Hepatocyte (in vitro differentiated cells): ENCODE measurements at regions not wholly inside any gene's neighbourhood (a gene's known extent, or its start where the extent isn't known, plus 50 kb on each side); places are given as distances from the start of the nearest gene placed in this dataset.

Experiments used
- EZH2 ChIP-seq: fragments of 200-600 bp; sonication (generic); IDR thresholded peaks from 2 replicates; pipeline ENCODE4 v1.6.1; 2016; ENCODE audit warnings: antibody characterized with exemption, mild to moderate bottlenecking, borderline replicate concordance
- EZH2phosphoT487 ChIP-seq: fragments of 200-600 bp; sonication (generic); IDR thresholded peaks from one replicate; pipeline ENCODE4 v1.6.1; 2018; ENCODE audit warnings: antibody characterized with exemption, mild to moderate bottlenecking, low read depth, moderate library complexity; ENCODE audit not compliant: unreplicated experiment, severe bottlenecking
- TF ChIP-seq, protein P1 (sequence below): fragments of 200-600 bp; sonication (generic); IDR thresholded peaks from 2 replicates; pipeline ENCODE4 v1.5.1; 2016; ENCODE audit warnings: antibody characterized with exemption, mild to moderate bottlenecking; ENCODE audit not compliant: poor library complexity

DNA sequence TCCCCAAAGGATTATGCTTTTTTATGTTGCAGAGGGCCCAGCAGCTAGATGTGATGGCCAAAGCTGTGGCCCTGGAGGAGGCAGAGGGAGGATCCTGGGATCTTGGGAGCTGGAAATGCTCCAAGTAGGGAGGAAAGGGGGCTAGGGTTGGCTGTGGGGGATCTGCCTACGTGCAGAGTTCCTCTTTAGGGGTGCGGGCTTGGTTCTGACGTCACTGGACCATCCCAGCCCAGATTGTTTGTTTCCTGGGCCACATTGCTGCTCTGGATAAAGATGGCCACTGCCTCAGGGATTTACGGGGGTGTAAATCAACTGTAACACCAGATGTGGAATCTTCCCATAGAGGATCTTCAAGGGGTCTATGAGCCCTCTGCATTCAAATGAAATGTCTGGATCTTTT is 110.3 kb upstream of the SYT13 start:
- TF ChIP-seq, protein P1, sequence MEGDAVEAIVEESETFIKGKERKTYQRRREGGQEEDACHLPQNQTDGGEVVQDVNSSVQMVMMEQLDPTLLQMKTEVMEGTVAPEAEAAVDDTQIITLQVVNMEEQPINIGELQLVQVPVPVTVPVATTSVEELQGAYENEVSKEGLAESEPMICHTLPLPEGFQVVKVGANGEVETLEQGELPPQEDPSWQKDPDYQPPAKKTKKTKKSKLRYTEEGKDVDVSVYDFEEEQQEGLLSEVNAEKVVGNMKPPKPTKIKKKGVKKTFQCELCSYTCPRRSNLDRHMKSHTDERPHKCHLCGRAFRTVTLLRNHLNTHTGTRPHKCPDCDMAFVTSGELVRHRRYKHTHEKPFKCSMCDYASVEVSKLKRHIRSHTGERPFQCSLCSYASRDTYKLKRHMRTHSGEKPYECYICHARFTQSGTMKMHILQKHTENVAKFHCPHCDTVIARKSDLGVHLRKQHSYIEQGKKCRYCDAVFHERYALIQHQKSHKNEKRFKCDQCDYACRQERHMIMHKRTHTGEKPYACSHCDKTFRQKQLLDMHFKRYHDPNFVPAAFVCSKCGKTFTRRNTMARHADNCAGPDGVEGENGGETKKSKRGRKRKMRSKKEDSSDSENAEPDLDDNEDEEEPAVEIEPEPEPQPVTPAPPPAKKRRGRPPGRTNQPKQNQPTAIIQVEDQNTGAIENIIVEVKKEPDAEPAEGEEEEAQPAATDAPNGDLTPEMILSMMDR, result no peak
- TF ChIP-seq EZH2 (no peak), EZH2phosphoT487 (no peak)
